Right ventricle myocardium superior (tissue), 1 donor: ENCODE measurements at regions not wholly inside any gene's neighbourhood (a gene's known extent, or its start where the extent isn't known, plus 50 kb on each side); places are given as distances from the start of the nearest gene placed in this dataset.
"Not testable (repeated sequence)": the region's sequence is repeated elsewhere in the genome, so short reads cannot be mapped to it uniquely, and the experiment has no call there.

ENCODE experiments used
- ATAC-seq: fragments of 200-7000 bp; cut with Tn5 transposase; one replicate; pipeline ENCODE4 v1.9.1; 2020; ENCODE audit warnings: mild to moderate bottlenecking; ENCODE audit not compliant: poor library complexity
- DNase-seq: peaks from one replicate; pipeline ENCODE4 v3.0.0-alpha.2; 2020
- intact Hi-C: fragments of 100-400 bp; cut with DNase I; formaldehyde crosslinking; loops from one replicate; pipeline ENCODE4 v1.11.2; 2022
- donor health status: DM: no; HTN: yes; CAD: no; lungs with severe emphysema.

DNA sequence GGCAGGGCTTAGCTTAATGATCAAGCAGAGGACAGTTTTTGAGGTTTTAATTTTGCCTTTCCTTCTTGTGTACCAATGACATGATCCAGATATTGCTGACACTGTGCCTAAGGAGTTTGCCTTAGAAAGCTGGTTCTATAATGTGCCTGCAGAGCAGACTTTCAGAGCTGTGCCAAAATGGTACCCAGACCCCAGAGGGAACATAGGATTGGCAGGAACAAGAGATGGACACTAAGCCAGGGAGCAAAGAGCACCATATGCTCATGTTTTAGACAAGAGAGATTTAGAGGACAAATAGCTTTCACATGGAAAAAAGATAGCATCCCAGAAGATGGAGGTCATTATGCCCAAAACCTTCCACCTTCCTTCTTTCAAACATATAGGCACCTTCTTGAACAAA, 1241.5 kb upstream of the SPRY2 start:
- no peak for ATAC-seq
- intact Hi-C loops: no loop called here

DNA sequence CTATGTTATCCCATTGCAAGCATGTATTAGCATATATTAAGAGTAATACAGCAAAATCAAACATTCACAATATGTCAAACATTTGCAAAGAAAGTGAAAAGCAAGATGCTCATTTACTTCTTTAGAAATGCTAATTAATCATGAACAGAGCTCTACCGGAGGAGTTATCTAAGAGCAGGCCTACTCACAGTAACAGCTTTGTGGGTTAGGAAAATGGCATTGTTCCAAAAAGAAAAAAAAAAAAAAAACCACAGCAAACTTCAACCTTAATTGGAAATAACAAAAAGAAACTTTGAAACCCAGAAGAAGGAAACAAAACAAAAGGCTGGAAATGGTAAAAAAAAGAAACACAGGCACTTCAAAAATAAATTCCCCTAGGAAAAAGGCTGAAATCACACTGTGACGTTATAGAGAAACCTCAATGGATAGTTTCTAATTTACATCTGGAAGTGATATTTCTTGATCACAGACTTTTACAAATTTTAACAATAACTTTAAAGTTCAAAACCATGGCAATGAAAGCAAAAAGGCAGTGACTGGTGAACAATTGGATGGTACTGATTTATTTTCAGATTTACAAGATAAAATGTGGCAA, 1236.8 kb upstream of the SPRY2 start:
- ATAC-seq (no peak), DNase-seq (no peak)
- intact Hi-C loops: no loop called here

More for the DNA sequence above, 1241.5 kb upstream of the SPRY2 start:
- no peak for DNase-seq

DNA sequence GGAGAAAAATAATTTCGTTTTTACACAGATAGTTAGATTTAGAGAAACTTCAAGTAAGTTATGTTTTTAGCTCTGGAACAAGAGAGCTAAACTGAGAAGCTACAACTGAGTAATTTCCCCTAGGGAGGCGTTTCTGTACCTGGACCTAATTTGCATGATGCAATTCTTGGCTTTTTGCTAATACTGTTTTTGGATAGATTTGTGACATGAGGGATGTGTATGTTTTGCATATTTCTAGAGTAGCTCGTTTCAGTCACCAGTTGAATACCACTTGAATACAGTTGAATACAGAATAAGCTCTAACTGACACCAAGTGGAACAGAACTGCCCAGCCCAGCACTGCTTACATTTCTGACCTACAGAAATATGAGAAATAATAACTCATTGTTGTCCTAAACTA, 1227.9 kb upstream of the SPRY2 start:
- no peak for DNase-seq
- intact Hi-C loops: no loop called here
- no peak for ATAC-seq

DNA sequence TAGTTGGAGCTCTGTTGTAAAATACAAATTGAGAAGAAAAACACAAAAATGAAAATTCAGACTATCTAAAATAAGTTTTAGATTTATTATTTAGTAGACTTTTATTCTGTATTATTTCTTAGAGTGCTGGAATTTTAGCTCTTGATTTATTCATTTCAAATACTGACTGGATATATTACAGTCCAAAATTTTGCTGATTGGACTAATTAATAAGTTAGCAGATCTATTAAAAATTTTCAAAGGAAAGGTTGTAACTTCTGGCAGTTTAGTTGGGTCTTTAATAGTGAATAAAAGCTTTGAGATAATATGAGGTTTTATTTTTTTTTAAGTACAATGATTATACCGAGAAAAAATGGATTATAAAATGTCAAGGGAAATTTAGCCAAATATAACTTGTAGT, 1224.9 kb upstream of the SPRY2 start:
- no peak for ATAC-seq
- no peak for DNase-seq
- intact Hi-C loops: no loop called here

DNA sequence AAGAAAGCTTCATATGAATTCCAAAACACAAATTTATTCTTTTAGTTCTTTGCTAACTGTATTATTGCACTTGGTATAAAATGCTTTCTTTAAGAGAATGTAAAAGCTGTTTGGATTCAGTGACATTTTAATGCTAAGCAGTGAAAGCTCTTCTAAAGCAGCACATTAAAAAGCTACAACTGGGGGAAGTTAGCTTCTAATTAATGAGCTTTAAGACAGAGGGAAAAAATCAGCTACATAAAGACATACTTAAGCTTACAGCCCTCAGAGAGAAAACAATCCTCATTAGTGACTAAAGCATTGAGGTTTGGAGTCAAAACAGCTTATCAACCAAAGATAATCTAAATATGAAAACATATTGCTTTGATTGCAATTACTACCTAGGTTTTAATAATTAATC, 1222.2 kb upstream of the SPRY2 start:
- DNase-seq (no peak), ATAC-seq (no peak)
- intact Hi-C loops: no loop called here

DNA sequence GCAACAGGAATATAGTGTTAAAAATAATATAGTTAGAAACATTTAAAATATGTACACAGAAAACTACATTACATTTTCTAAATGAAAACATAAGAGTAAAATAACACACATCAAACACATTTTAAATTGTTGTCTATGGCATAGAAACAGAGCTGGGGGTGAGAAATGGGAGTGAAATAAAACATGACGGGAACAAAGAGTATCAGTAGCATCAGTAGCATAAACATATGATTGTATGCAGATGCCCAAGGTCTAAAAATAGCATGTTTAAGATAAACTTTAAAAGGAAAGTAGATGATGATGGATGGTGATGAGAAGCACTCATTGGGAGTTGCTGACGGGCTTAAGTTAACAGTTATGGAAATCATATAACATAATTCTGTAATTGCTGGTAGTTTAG, 1221.7 kb upstream of the SPRY2 start:
- intact Hi-C loops: no loop called here
- ATAC-seq (no peak), DNase-seq (no peak)

DNA sequence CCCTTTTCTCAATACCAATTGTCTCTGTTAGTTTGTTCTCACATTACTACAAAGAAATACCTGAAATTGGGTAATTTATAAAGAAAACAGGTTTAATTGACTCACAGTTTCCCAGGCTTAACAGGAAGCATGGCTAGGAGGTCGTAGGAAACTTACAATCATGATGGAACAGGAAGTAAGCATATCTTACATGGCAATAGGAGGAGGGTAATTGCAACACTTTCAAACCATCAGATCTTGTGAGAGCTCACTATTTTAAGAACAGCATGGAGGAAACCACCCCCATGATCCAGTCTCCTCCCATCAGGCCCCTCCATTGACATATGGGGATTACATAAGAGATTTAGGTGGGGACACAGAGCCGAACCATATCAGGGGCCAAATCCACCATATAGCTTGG, 1210.1 kb upstream of the SPRY2 start:
- DNase-seq: no peak
- intact Hi-C loops: no loop called here
- no peak for ATAC-seq

DNA sequence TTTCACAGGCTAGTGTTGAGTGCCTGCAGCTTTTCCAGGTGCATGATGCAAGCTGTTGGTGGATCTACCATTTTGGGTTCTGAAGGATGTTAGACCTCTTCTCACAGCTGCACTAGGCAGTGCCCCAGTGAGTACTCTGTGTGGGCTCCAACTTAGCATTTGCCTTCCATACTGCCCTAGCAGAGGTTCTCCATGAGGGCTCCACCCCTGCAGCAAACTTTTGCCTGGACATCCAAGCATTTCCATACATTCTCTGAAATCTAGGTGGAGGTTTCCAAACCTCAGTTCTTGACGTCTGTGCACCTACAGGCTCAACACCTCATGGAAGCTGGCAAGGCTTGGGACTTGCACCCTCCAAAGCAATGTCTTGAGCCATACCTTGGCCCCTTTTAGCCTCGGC, 1205.4 kb upstream of the SPRY2 start:
- intact Hi-C loops: not testable (repeated sequence)

DNA sequence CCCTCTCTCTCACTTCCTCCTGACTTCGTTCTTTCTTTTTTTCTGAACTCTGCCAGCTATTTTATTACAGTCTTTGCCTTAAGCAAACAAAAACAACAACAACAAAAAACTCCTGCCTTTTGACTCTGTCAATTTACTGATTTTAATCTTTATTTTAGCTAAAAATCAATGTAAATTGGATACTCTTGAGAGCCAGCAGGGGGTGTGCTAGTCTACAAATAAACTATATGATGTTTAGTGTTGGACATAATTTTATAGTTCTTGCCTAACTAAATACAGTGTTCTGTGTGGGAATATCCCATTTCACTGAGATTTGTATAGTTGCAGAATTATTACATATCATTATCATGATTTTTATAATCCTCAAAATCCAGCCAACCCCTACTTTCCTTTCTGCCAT, 1199.9 kb upstream of the SPRY2 start:
- DNase-seq (no peak), ATAC-seq (no peak)
- intact Hi-C loops: no loop called here

More for the DNA sequence above, 1205.4 kb upstream of the SPRY2 start:
- DNase-seq, ATAC-seq: not testable (repeated sequence)

DNA sequence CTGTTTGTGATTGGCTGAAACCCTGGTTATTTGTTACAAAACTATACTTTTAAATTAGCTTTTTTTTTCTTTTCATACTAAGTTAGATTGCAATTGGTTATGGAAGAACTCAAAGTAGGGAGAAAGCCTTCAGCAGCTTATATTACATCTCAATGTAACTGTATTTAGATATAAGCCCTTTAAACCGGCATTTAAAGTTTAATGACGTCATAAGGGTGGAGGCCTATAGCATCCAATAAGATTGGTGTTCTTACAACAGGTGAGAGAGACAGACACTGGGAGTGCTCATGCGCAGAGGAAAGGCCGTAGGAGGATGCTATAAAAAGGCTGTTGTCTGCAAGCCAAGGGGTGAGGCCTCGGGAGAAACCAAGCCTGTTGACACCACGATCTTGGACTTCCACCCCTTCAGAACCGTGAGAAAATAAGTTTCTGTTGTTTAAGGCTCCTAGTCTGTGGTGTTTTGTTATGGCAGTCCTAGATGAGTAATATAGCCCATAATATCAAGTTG, 1198.8 kb upstream of the SPRY2 start:
- no peak for ATAC-seq
- no peak for DNase-seq
- intact Hi-C loops: no loop called here

DNA sequence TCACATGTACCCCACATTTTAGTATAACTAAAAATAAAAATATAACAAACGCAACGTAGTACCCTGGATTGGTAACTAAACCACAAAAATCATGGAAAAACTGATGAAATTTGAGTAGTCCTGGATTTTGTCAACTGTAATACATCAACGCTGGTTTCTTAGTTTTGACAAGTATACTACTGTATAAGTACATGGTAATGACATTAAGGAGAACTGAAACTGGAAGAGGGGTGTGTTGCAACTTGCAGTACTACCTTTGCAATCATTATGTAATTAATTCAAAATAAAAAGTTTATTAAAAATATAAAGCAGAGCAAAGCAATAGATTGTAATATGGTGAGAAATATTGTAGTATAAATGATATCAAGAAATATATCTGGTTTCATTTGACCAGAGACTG, 1158.0 kb upstream of the SPRY2 start:
- no peak for ATAC-seq
- intact Hi-C loops: no loop called here
- DNase-seq: no peak

DNA sequence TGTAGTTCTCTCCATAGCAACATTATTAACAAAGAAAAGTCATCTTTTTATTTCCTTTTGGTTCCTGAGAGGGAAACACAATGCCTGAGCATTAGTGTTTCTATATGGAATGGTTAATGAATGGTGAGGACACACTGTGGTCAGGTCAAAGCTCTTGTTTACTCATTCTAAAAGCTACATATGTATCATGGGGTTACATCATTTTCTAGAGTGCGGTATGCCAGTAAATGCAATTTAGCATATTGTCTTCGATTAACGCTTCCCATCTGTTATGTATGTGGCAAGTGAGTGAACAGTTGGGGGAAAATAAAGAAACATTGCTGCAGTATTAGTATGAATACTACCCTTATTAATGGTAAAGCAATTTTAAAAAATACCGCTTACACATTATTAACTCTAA, 1152.2 kb upstream of the SPRY2 start:
- intact Hi-C loops: no loop called here
- ATAC-seq (no peak), DNase-seq (no peak)

DNA sequence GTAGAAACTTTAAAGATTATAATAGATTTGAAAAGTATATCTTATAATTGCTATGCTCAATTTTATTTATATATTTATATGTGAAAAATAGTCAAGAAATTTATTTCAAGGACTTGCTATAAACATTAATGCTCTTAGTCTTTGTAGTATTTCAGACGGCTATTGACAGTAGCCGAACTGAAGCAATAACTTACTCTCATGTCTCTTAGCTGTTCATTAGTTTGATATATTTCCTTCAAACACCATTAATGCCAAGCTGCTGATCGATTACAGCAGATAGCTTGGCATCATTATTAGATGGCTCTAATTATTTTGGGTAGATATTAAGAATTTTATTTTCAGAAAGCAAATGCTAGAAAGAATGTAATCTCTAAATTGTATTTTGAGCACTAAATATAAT, 1151.5 kb upstream of the SPRY2 start:
- no peak for DNase-seq
- no peak for ATAC-seq
- intact Hi-C loops: no loop called here

DNA sequence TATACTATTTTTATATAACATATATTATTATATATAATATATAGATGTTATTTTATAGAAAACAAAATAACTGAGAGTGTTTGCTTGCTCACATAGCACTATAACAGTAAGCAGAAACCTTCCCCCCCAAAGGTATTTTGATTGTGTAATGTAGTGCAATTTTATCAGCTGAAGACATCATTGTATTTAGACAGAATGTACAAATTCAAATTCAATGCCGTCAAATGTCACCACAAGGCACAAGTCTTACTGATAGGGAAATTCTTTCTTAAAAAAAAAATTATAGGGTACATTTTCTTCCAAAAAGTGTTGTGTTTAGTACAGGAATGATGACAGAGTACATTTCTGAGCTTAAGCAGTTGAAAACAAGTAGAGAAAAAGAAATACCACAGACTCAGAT, 1147.1 kb upstream of the SPRY2 start:
- intact Hi-C loops: no loop called here
- DNase-seq: no peak
- no peak for ATAC-seq

DNA sequence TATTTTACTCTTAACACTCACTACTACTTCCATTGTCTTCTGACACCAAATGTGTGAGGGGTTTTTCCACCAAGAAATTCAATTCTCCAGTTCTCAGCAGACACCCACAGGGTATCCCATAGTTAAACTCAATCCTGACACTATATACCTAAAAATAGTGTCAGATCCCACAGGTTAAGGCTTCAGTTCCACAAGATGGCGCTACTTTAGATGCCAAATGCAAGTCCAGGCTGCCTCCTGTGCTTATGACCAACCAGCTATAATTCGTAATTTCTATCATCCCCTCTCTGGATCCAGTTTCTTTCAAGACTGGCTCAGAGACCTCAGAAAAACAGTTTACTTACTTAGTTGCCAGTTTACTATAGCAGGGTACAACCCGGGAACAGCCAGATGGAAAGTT, 1146.2 kb upstream of the SPRY2 start:
- ATAC-seq: no peak
- intact Hi-C loops: no loop called here
- no peak for DNase-seq

DNA sequence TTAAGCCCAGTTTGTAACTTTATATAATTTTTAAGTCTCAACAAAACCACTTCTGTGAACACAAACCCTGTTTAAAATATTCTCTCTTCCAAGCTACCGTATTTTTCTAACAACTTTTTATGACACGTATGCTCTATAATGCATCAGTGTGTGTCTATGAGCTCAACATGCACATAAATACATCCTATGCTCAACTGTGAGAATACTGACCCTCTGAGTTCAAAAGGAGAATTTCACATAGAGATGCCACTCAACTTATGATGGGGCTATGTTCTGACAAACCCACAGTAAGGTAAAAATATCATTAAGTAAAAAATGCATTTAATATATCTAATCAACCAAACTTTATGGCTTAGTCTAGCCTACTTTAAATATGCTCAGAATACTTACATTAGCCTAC, 1139.7 kb upstream of the SPRY2 start:
- intact Hi-C loops: no loop called here
- DNase-seq (no peak), ATAC-seq (no peak)

DNA sequence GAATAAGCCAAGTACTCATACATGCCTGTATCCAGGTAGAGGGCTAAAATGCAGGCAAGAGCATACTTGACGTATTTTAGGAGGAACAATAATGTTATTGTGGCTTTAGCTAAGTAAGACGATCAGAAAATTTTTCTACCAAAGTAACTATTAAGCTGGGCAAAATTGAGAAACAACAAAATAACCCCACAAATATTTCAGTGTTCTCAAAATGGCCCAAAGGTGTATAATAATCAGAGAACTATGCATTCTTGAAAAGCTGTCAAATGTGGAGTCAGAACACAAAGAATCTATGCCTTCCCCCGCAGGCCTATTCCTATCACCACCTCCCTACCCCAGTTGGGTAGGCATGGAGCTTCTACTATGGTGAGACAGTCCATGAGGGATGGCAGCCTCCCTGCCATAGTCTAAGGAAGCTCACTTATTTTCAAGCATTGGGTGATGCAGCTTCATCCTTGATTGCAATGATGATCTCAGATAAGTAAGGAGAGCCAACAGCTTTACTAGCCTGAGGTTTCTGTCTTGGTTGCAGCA, 1132.5 kb upstream of the SPRY2 start:
- DNase-seq (no peak), ATAC-seq (no peak)
- intact Hi-C loops: no loop called here

DNA sequence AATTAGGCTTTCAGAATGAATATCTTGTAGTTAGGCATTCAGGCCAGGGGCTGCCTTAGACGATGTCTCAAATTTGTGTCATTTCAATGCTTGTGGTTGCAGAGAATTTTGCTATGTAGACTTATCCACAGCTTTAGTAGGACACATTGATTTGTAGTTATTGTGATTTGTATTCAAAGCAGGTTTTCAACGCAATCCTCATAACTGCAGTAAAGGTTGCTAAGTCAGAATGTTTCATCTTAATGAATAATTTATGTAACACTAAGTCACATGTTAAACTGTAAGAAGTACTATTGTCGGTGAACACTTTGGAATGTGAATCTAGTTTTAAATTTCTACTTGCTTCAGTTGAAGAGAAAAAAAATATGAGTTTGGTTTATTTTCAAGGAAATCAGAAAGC, 1117.2 kb upstream of the SPRY2 start:
- intact Hi-C loops: no loop called here
- DNase-seq: no peak
- no peak for ATAC-seq

DNA sequence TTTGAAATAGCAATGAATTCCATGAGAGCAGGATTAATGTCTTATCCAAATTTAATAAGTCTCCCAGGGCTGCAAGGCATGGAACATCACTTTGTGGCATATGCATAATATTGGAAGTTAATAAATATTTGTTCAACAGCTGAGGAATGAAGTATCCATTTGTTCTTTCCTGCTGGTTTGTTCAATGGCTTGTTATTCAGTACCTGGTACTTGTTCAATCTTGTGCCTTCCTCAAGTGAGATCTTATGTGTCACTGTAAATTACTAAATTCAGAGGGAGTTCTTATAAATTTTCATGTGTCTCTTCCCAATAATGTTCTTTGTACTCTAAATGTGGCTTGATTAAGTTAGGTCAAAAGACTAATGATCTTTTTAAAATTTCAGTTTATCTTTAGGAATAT, 1105.5 kb upstream of the SPRY2 start:
- DNase-seq: no peak
- ATAC-seq: no peak
- intact Hi-C loops: no loop called here

DNA sequence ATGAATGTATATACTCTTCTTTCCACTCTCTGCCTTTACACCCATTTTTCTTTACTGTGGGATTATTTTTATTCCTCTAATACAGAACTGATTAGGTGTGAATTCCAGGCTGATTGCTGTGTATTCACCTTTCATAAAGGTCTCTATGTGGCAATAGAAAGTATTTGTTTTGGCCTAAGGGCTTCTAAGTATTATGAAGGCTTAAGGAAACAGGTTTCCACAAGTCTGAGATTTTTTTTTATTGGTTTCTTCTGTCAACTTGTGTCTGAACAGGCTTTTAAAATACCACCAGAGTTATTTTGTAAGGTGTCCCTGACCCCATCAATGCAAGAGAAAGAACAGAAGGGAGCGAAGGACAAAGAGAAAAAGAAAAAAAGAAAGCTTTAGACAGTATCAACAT, 1102.0 kb upstream of the SPRY2 start:
- ATAC-seq (no peak), DNase-seq (no peak)
- intact Hi-C loops: no loop called here

DNA sequence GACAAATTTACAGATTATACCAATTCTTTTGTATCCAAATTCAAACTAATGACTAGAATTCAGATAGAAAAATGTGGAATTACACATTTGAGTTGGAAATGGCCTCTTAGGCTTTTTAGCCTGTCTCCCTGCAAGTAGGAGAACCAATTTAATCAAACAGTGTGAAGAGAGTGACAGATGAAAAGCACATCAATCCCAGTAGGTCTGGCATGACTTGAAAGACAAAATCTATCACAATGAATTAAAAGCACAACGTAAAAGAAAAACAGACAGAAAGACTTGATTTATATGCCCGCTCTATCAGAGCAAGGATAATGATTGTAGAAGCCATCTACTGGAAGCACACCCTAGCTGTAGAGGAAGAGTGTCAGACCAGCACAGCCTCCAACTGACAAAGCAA, 1084.4 kb upstream of the SPRY2 start:
- intact Hi-C loops: no loop called here
- no peak for DNase-seq
- ATAC-seq: no peak
